ENCODE measurements at regions not wholly inside any gene's neighbourhood (a gene's known extent, or its start where the extent isn't known, plus 50 kb on each side); places are given as distances from the start of the nearest gene placed in this dataset.

DNA sequence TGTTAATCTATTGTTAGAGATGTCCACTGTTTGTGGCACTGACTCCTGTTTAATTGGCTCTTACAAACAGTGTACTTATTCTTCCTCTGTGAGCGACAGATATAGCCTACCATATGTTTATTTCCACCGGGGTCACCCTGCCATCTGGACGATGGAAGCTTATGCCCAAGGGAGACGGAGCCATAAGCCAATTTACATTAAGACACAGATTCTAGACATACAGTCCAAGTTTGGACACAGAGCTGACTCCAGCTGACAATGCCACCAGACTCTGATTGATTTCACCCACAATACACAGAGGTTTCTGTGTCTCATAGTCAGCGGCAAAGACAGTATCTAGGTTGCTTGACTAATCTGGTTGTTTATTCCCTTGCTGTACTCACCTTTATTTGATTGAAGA is 198.9 kb downstream of the ENC1 start:
- H3K14ac ChIP-seq (ENCODE audit: insufficient read length): no peak overlapping the region
- no peak overlapping the region for H3K27ac ChIP-seq (ENCODE audit: low read depth, low read length)
- H4K8ac ChIP-seq (ENCODE audit: extremely low read depth, insufficient read depth, low read length): no peak overlapping the region
- no peak overlapping the region for H2BK15ac ChIP-seq (ENCODE audit: low read length)
- H3K4me1 ChIP-seq (replicated peaks in 1 of 4; ENCODE audit: control insufficient read depth in 3 of 4, insufficient read depth in 4 of 4, low read length in 3 of 4): peaks cover 0 to 5% (median 2%) of the 10 kb centered on the region in 4 experiments; a peak in 2 of 7 replicates
- no peak overlapping the region for H2AK5ac ChIP-seq (ENCODE audit: low read depth, low read length)
- FAIRE-seq: no peak
- H3K4me3 ChIP-seq (ENCODE audit: extremely low read depth in 1 of 4, insufficient read depth in 2 of 4, low read depth in 3 of 4, low read length in 4 of 4): no peak overlapping the region
- no peaks in the 10 kb centered on the region for H3K79me2 ChIP-seq (ENCODE audit: control insufficient read depth in 1 of 2, insufficient read depth in 2 of 2, low read length in 2 of 2)
- no peak overlapping the region for H2AFZ ChIP-seq (ENCODE audit: low read length)
- no peaks in the 10 kb centered on the region for H3K27me3 ChIP-seq (replicated peaks in 1 of 4; ENCODE audit: control insufficient read depth in 3 of 4, extremely low read depth in 1 of 4, insufficient read depth in 3 of 4, low read length in 3 of 4)
- no peak for TF ChIP-seq TEAD4 (IDR thresholded peaks at IDR 0.05; ENCODE audit: low read depth, low read length)
- TF ChIP-seq SP1 (IDR thresholded peaks at IDR 0.05; ENCODE audit: low read depth, low read length): no peak
- TF ChIP-seq YY1 (IDR thresholded peaks at IDR 0.05; ENCODE audit: low read depth, low read length): no peak
- no peak for TF ChIP-seq SIRT6 (IDR thresholded peaks at IDR 0.05; ENCODE audit: low read length)
- no peaks in the 10 kb centered on the region for H3K79me1 ChIP-seq (ENCODE audit: low read depth, low read length)
- H4K20me1 ChIP-seq (replicated peaks in 1 of 2; ENCODE audit: control insufficient read depth in 1 of 2, insufficient read depth in 2 of 2, low read length in 2 of 2): no peaks in the 10 kb centered on the region
- no peak overlapping the region for H3K4me2 ChIP-seq (ENCODE audit: insufficient read depth in 1 of 2, low read depth in 2 of 2, low read length in 2 of 2)
- H3K9ac ChIP-seq (replicated peaks in 1 of 4; ENCODE audit: extremely low read depth in 1 of 4, low read depth in 3 of 4, low read length in 3 of 4): no peak overlapping the region
- no peaks in the 10 kb centered on the region for H3K36me3 ChIP-seq (ENCODE audit: control insufficient read depth in 2 of 4, insufficient read depth in 4 of 4, low read length in 3 of 4)
- POLR2A ChIA-PET (ENCODE audit: partially characterized antibody): no interaction called here
- 72% methylated on average over 5 of the region's 5 CpGs; no CpG with 5 or more reads in 1 of the 2 experiments for WGBS, 2 experiments (ENCODE audit: extremely low coverage in 1 of 2, insufficient coverage in 1 of 2, insufficient read length in 1 of 2, insufficient replicate concordance in 2 of 2, low coverage in 1 of 2, low lambda C conversion rate in 2 of 2, missing lambda C conversion rate in 1 of 2)
- H3K56ac ChIP-seq (replicated peaks; ENCODE audit: insufficient read length, low read depth, low read length): no peak overlapping the region
- no peak overlapping the region for H2BK12ac ChIP-seq (ENCODE audit: low read depth, low read length)
- no peak overlapping the region for H3K4ac ChIP-seq (replicated peaks; ENCODE audit: insufficient read length, low read depth, low read length)
- DNase-seq (ENCODE audit: low read depth in 1 of 2, low spot score in 2 of 2): no peak
- no peak overlapping the region for H2BK5ac ChIP-seq (ENCODE audit: low read depth, low read length)
- no peak overlapping the region for H3K23ac ChIP-seq (ENCODE audit: insufficient read length)
- no peak overlapping the region for H4K91ac ChIP-seq (replicated peaks; ENCODE audit: insufficient read length, low read length)
- H4K5ac ChIP-seq (ENCODE audit: insufficient read length, low read depth, low read length): no peak overlapping the region
- no peak overlapping the region for H2BK120ac ChIP-seq (replicated peaks; ENCODE audit: low read depth, low read length)
- H3K9me3 ChIP-seq (ENCODE audit: insufficient read depth in 2 of 2, low read depth in 1 of 2, low read length in 1 of 2): no peaks in the 10 kb centered on the region
- CTCF ChIA-PET (ENCODE audit: partially characterized antibody): interaction anchor here (0.9 to 1.3 kb wide), 3 partner anchors 66 to 539 kb away, joined by 3 read pairs; no protein-coding TSS in a partner anchor
- no peak overlapping the region for H3K18ac ChIP-seq (ENCODE audit: extremely low read depth, low read length)
- H2BK20ac ChIP-seq (ENCODE audit: low read length): no peak overlapping the region
- H3K23me2 ChIP-seq (ENCODE audit: low read depth, low read length): no peaks in the 10 kb centered on the region
